ENCODE measurements at regions not wholly inside any gene's neighbourhood (a gene's known extent, or its start where the extent isn't known, plus 50 kb on each side); places are given as distances from the start of the nearest gene placed in this dataset.

- Histone ChIP-seq H3K27me3 (ENCODE audit: control insufficient read depth in 3 of 3, insufficient read depth in 3 of 3, low read length in 2 of 3) (no peaks in the 10 kb centered on the region), H3K4me3 (no peak overlapping the region), H3K36me3 (ENCODE audit: control insufficient read depth in 4 of 4, insufficient read depth in 4 of 4, low read length in 4 of 4) (peaks cover 0 to 8% (median 0%) of the 10 kb centered on the region in 4 donors), H3K9ac (ENCODE audit: insufficient read depth in 1 of 2, low read length in 2 of 2) (no peak overlapping the region), H3K27ac (ENCODE audit: low read depth in 1 of 2, low read length in 1 of 2) (no peak overlapping the region), H3K4me1 (ENCODE audit: control insufficient read depth in 5 of 5, insufficient read depth in 5 of 5, low read length in 5 of 5) (peaks cover 0 to 41% (median 13%) of the 10 kb centered on the region in 5 donors), H3K9me3 (ENCODE audit: control insufficient read depth in 4 of 4, insufficient read depth in 3 of 4, low read length in 3 of 4) (no peaks in the 10 kb centered on the region)
- no peak for TF ChIP-seq CTCF (IDR thresholded peaks at IDR 0.05; ENCODE audit: control extremely low read depth, extremely low read depth)
- DNase-seq (no peak), ATAC-seq (ENCODE audit: insufficient read depth, low FRiP score) (no peak)
- WGBS, 2 donors, result 89 to 92% methylated on average over 15 of the region's 15 CpGs
Observed at GRCh38 chr16:85441189-85441889, 171.8 kb upstream of the GSE1 start.

DNA sequence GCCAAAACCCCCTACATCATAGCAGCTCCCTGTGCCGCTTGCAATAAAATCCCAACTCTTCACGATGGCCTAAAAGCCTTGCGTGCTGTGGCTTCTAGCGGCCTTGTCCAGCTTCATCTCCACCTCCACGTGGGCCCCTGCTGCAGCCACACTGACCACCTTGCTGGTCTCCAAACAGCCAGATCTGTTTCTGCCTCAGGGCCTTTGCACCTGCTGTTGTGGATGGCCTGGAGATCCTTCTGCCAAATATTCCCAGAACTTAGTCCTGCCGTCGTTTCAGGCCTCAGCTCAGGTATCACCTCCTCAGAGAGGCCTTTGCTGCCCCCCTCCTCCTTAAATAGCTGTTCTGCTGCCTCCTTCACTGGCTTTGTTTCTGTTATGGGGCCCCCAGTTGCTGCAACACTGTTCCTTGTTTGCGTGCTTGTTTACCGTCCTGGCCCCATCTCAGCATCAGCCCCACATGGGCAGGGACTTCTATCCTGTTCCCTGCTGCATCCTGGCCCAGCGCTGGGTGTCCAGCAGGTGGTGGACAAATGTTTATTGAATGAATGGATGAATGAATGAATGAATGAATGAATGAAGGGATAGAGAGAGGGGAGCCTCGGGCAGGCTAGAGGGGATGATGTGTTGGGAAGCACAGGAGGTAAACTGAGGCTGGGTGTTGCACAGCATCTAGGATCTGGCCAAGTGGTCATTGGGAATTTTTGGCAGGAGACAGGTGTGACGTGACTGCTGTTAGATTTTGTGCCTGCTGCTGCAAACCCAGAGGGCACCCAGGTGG lies 171.0 kb upstream of the GSE1 start:
- DNase-seq (no peak), ATAC-seq (ENCODE audit: insufficient read depth, low FRiP score) (no peak)
- 92 to 95% methylated on average over 12 of the region's 12 CpGs for WGBS, 2 donors
- Histone ChIP-seq H3K27ac (ENCODE audit: low read depth in 1 of 2, low read length in 1 of 2) (no peak overlapping the region), H3K4me1 (ENCODE audit: control insufficient read depth in 5 of 5, insufficient read depth in 5 of 5, low read length in 5 of 5) (peaks cover 0 to 34% (median 12%) of the 10 kb centered on the region in 5 donors), H3K9ac (ENCODE audit: insufficient read depth in 1 of 2, low read length in 2 of 2) (no peak overlapping the region), H3K9me3 (ENCODE audit: control insufficient read depth in 4 of 4, insufficient read depth in 3 of 4, low read length in 3 of 4) (no peaks in the 10 kb centered on the region), H3K36me3 (ENCODE audit: control insufficient read depth in 4 of 4, insufficient read depth in 4 of 4, low read length in 4 of 4) (peaks cover 0 to 8% (median 0%) of the 10 kb centered on the region in 4 donors), H3K4me3 (no peak overlapping the region), H3K27me3 (ENCODE audit: control insufficient read depth in 3 of 3, insufficient read depth in 3 of 3, low read length in 2 of 3) (no peaks in the 10 kb centered on the region)
- TF ChIP-seq CTCF (IDR thresholded peaks at IDR 0.05; ENCODE audit: control extremely low read depth, extremely low read depth), result no peak

DNA sequence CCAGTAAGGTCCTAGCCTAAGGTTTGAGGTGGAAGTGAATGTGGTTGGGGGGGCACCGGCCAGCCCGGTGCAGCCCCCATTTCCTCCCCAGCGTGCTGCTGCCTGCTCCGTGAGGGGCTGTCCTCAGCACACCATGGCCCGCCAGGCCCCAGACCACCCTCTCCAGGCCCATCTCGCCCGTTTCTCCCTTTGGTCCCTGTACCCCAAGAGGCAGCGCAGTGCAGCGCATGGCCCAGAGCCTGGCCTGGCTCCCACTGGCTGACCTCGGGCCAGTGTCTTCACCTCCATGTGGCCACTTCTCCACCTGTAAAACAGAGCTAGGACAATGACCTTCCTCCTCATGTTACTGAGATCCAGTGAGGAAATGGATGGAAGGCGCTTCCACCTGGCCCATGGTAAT lies 170.0 kb upstream of the GSE1 start:
- Histone ChIP-seq H3K36me3 (ENCODE audit: control insufficient read depth in 4 of 4, insufficient read depth in 4 of 4, low read length in 4 of 4) (peaks cover 0 to 8% (median 0%) of the 10 kb centered on the region in 4 donors), H3K9me3 (ENCODE audit: control insufficient read depth in 4 of 4, insufficient read depth in 3 of 4, low read length in 3 of 4) (no peaks in the 10 kb centered on the region), H3K27ac (ENCODE audit: low read depth in 1 of 2, low read length in 1 of 2) (no peak overlapping the region), H3K4me3 (no peak overlapping the region), H3K4me1 (ENCODE audit: control insufficient read depth in 5 of 5, insufficient read depth in 5 of 5, low read length in 5 of 5) (peaks cover 0 to 29% (median 7%) of the 10 kb centered on the region in 5 donors), H3K27me3 (ENCODE audit: control insufficient read depth in 3 of 3, insufficient read depth in 3 of 3, low read length in 2 of 3) (no peaks in the 10 kb centered on the region), H3K9ac (ENCODE audit: insufficient read depth in 1 of 2, low read length in 2 of 2) (no peak overlapping the region)
- no peak for ATAC-seq (ENCODE audit: insufficient read depth, low FRiP score)
- 79 to 89% methylated on average over 11 of the region's 11 CpGs for WGBS, 2 donors
- DNase-seq, result no peak
- TF ChIP-seq CTCF (IDR thresholded peaks at IDR 0.05; ENCODE audit: control extremely low read depth, extremely low read depth), result no peak
